HEK293 (cell line): ENCODE measurements at regions not wholly inside any gene's neighbourhood (a gene's known extent, or its start where the extent isn't known, plus 50 kb on each side); places are given as distances from the start of the nearest gene placed in this dataset.

ENCODE experiments used
- CTCF ChIA-PET: fragments of 350-600 bp; formaldehyde crosslinking; extraction: SDS; loops from one replicate; lab custom pipeline; 2021; ENCODE audit warnings: antibody characterized with exemption; lab: Yijun Ruan, JAX
- POLR2A ChIA-PET: fragments of 300-600 bp; formaldehyde crosslinking; extraction: SDS; loops from one replicate; lab custom pipeline; 2020; ENCODE audit warnings: antibody characterized with exemption, inconsistent platforms; lab: Yijun Ruan, JAX
- H3K27ac ChIP-seq: fragments of 200-500 bp; sonication (Bioruptor generic); 2 replicates; pipeline ENCODE4 v1.5.1; 2014; ENCODE audit warnings: low read depth, low read length, control low read depth, inconsistent platforms; ENCODE audit errors: extremely low read depth
- H3K36me3 ChIP-seq, 2 experiments: fragments of 200-500 bp in 1 of 2; sonication (Bioruptor generic) in 1 of 2; 1 replicate in 1 of 2; 2 replicates in 1 of 2; pipeline ENCODE4 v1.5.1; 2014 to 2017; ENCODE audit warnings: inconsistent platforms in 2 of 2, low read length in 2 of 2; ENCODE audit not compliant: control insufficient read depth in 2 of 2, insufficient read depth in 1 of 2
- H3K4me1 ChIP-seq: fragments of 200-500 bp; sonication (Bioruptor generic); 2 replicates; pipeline ENCODE4 v1.5.1; 2014; ENCODE audit warnings: mild to moderate bottlenecking, low read length, inconsistent platforms; ENCODE audit not compliant: control insufficient read depth, insufficient read depth
- H3K4me3 ChIP-seq: 2 replicates; pipeline ENCODE4 v1.5.1; 2011; ENCODE audit warnings: low read depth, mild to moderate bottlenecking, control low read depth, low read length, moderate library complexity
- H3K9me3 ChIP-seq: fragments of 200-500 bp; sonication (Bioruptor generic); 2 replicates; pipeline ENCODE4 v1.5.1; 2014; ENCODE audit warnings: low read depth, low read length, inconsistent platforms; ENCODE audit not compliant: control insufficient read depth, insufficient read depth
- BCL11B ChIP-seq: fragments of 450-650 bp; formaldehyde crosslinking; IDR thresholded peaks from 2 replicates; pipeline ENCODE4 v1.5.1; 2016; ENCODE audit warnings: low read depth, missing biosample characterization, missing genetic modification characterization
- GFI1B ChIP-seq: fragments of 450-650 bp; formaldehyde crosslinking; IDR thresholded peaks from 2 replicates; pipeline ENCODE4 v1.5.1; 2016; ENCODE audit warnings: missing biosample characterization, missing genetic modification characterization
- GLI4 ChIP-seq: fragments of 450-650 bp; formaldehyde crosslinking; IDR thresholded peaks from 2 replicates; pipeline ENCODE4 v1.5.1; 2016; ENCODE audit warnings: missing biosample characterization, missing genetic modification characterization
- KLF10 ChIP-seq: fragments of 450-650 bp; IDR thresholded peaks from 2 replicates; pipeline ENCODE4 v1.5.1; 2018; ENCODE audit warnings: missing biosample characterization, mild to moderate bottlenecking, missing genetic modification characterization
- SALL2 ChIP-seq: fragments of 450-650 bp; formaldehyde crosslinking; IDR thresholded peaks from 2 replicates; pipeline ENCODE4 v1.5.0; 2017; ENCODE audit warnings: missing biosample characterization, mild to moderate bottlenecking, missing genetic modification characterization, borderline replicate concordance
- YY1 ChIP-seq: fragments of 450-650 bp; formaldehyde crosslinking; IDR thresholded peaks from 2 replicates; pipeline ENCODE4 v1.5.1; 2018; ENCODE audit warnings: missing biosample characterization, missing genetic modification characterization
- ZBTB7A ChIP-seq: fragments of 450-650 bp; formaldehyde crosslinking; IDR thresholded peaks from 2 replicates; pipeline ENCODE4 v1.5.1; 2016; ENCODE audit warnings: low read depth, missing biosample characterization, missing genetic modification characterization
- ZBTB8A ChIP-seq: fragments of 450-650 bp; formaldehyde crosslinking; IDR thresholded peaks from 2 replicates; pipeline ENCODE4 v1.5.1; 2016; ENCODE audit warnings: missing biosample characterization, missing genetic modification characterization
- ZFP41 ChIP-seq: fragments of 450-650 bp; formaldehyde crosslinking; IDR thresholded peaks from 2 replicates; pipeline ENCODE4 v1.5.1; 2016; ENCODE audit warnings: missing biosample characterization, missing genetic modification characterization, borderline replicate concordance
- ZFP69B ChIP-seq: fragments of 450-650 bp; formaldehyde crosslinking; IDR thresholded peaks from 2 replicates; pipeline ENCODE4 v1.5.1; 2016; ENCODE audit warnings: missing biosample characterization, missing genetic modification characterization
- ZIC2 ChIP-seq: fragments of 450-650 bp; formaldehyde crosslinking; IDR thresholded peaks from 2 replicates; pipeline ENCODE4 v1.5.1; 2016; ENCODE audit warnings: missing biosample characterization, missing genetic modification characterization
- ZNF112 ChIP-seq: fragments of 450-650 bp; formaldehyde crosslinking; IDR thresholded peaks from 2 replicates; pipeline ENCODE4 v1.5.0; 2017; ENCODE audit warnings: missing biosample characterization, missing genetic modification characterization
- ZNF133 ChIP-seq: fragments of 450-650 bp; formaldehyde crosslinking; IDR thresholded peaks from 2 replicates; pipeline ENCODE4 v1.5.1; 2016; ENCODE audit warnings: missing biosample characterization, missing genetic modification characterization
- ZNF138 ChIP-seq: fragments of 450-650 bp; formaldehyde crosslinking; IDR thresholded peaks from 2 replicates; pipeline ENCODE4 v1.5.1; 2016; ENCODE audit warnings: missing biosample characterization, missing genetic modification characterization, borderline replicate concordance
- ZNF335 ChIP-seq: fragments of 450-650 bp; formaldehyde crosslinking; conservative IDR thresholded peaks from 2 replicates; pipeline ENCODE4 v1.5.1; 2016; ENCODE audit warnings: missing biosample characterization, missing genetic modification characterization
- ZNF423 ChIP-seq: fragments of 450-650 bp; formaldehyde crosslinking; IDR thresholded peaks from 2 replicates; pipeline ENCODE4 v1.5.1; 2016; ENCODE audit warnings: missing biosample characterization, missing genetic modification characterization
- ZNF501 ChIP-seq: fragments of 450-650 bp; formaldehyde crosslinking; IDR thresholded peaks from 2 replicates; pipeline ENCODE4 v1.5.1; 2016; ENCODE audit warnings: missing biosample characterization, missing genetic modification characterization
- ZNF530 ChIP-seq: fragments of 450-650 bp; formaldehyde crosslinking; IDR thresholded peaks from 2 replicates; pipeline ENCODE4 v1.5.1; 2016; ENCODE audit warnings: low read depth, missing biosample characterization, missing genetic modification characterization
- ZNF621 ChIP-seq: fragments of 450-650 bp; formaldehyde crosslinking; IDR thresholded peaks from 2 replicates; pipeline ENCODE4 v1.5.1; 2017; ENCODE audit warnings: missing biosample characterization, missing genetic modification characterization
- ZNF664 ChIP-seq: fragments of 450-650 bp; formaldehyde crosslinking; IDR thresholded peaks from 2 replicates; pipeline ENCODE4 v1.5.1; 2016; ENCODE audit warnings: missing biosample characterization, missing genetic modification characterization
- ZNF670 ChIP-seq: fragments of 450-650 bp; formaldehyde crosslinking; IDR thresholded peaks from 2 replicates; pipeline ENCODE4 v1.5.1; 2016; ENCODE audit warnings: missing biosample characterization, missing genetic modification characterization, low read depth
- ZSCAN16 ChIP-seq: fragments of 450-650 bp; formaldehyde crosslinking; IDR thresholded peaks from 2 replicates; pipeline ENCODE4 v1.5.1; 2016; ENCODE audit warnings: missing biosample characterization, missing genetic modification characterization
- ZSCAN23 ChIP-seq: fragments of 450-650 bp; formaldehyde crosslinking; IDR thresholded peaks from 2 replicates; pipeline ENCODE4 v1.5.1; 2016; ENCODE audit warnings: missing biosample characterization, missing genetic modification characterization
- TF ChIP-seq, protein P1 (sequence below): fragments of 450-650 bp; formaldehyde crosslinking; IDR thresholded peaks from 2 replicates; pipeline ENCODE4 v1.5.1; 2016; ENCODE audit warnings: missing biosample characterization, missing genetic modification characterization
- TF ChIP-seq, protein P2 (sequence below): fragments of 450-650 bp; formaldehyde crosslinking; IDR thresholded peaks from 2 replicates; pipeline ENCODE4 v1.5.1; 2016; ENCODE audit warnings: missing biosample characterization, missing genetic modification characterization, low read depth
- TF ChIP-seq, protein P3 (sequence below): fragments of 450-650 bp; formaldehyde crosslinking; IDR thresholded peaks from 2 replicates; pipeline ENCODE4 v1.5.1; 2016; ENCODE audit warnings: missing biosample characterization, missing genetic modification characterization
- TF ChIP-seq, protein P4 (sequence below): fragments of 450-650 bp; formaldehyde crosslinking; conservative IDR thresholded peaks from 2 replicates; pipeline ENCODE4 v1.5.1; 2016; ENCODE audit warnings: low read depth, missing biosample characterization, missing genetic modification characterization

DNA sequence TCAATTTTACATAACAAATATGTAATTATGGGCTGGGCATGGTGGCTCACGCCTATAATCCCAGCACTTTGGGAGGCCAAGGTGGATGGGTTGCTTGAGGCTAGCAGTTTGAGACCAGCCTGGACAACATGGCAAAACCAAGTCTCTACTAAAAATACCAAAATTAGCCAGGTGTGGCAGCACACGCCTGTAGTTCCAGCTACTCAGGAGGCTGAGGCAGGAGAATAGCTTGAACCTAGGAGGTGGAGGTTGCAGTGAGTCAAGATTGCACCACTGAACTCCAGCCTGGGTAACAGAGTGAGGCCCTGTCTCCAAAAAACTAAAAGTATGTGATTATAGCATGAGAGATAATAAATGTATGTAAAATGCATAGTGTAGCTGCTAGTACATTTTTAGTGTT is 229.0 kb downstream of the PPARGC1A start:
- no peaks in the 10 kb centered on the region for H3K36me3 ChIP-seq
- H3K4me3 ChIP-seq: no peak overlapping the region
- POLR2A ChIA-PET: no interaction called here
- no peak overlapping the region for H3K27ac ChIP-seq
- CTCF ChIA-PET: no interaction called here
- H3K9me3 ChIP-seq: no peaks in the 10 kb centered on the region
- no peaks in the 10 kb centered on the region for H3K4me1 ChIP-seq
- no peak for TF ChIP-seq ZNF670 (tag by site-specific recombination)
- no peak for TF ChIP-seq GLI4 (tag by site-specific recombination)
- TF ChIP-seq ZNF133 (tag by site-specific recombination): no peak
- TF ChIP-seq, protein P1, sequence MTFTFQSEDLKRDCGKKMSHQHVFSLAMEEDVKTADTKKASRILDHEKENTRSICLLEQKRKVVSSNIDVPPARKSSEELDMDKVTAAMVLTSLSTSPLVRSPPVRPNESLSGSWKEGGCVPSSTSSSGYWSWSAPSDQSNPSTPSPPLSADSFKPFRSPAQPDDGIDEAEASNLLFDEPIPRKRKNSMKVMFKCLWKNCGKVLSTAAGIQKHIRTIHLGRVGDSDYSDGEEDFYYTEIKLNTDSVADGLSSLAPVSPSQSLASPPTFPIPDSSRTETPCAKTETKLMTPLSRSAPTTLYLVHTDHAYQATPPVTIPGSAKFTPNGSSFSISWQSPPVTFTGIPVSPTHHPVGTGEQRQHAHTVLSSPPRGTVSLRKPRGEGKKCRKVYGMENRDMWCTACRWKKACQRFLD (tag by site-specific recombination): no peak
- TF ChIP-seq, protein P2, sequence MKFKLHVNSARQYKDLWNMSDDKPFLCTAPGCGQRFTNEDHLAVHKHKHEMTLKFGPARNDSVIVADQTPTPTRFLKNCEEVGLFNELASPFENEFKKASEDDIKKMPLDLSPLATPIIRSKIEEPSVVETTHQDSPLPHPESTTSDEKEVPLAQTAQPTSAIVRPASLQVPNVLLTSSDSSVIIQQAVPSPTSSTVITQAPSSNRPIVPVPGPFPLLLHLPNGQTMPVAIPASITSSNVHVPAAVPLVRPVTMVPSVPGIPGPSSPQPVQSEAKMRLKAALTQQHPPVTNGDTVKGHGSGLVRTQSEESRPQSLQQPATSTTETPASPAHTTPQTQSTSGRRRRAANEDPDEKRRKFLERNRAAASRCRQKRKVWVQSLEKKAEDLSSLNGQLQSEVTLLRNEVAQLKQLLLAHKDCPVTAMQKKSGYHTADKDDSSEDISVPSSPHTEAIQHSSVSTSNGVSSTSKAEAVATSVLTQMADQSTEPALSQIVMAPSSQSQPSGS (tag by site-specific recombination): no peak
- no peak for TF ChIP-seq BCL11B (tag by site-specific recombination)
- no peak for TF ChIP-seq ZNF530 (tag by site-specific recombination)
- TF ChIP-seq, protein P3, sequence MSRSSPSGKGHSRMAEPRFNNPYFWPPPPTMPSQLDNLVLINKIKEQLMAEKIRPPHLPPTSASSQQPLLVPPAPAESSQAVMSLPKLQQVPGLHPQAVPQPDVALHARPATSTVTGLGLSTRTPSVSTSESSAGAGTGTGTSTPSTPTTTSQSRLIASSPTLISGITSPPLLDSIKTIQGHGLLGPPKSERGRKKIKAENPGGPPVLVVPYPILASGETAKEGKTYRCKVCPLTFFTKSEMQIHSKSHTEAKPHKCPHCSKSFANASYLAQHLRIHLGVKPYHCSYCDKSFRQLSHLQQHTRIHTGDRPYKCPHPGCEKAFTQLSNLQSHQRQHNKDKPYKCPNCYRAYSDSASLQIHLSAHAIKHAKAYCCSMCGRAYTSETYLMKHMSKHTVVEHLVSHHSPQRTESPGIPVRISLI (tag by site-specific recombination): no peak
- TF ChIP-seq ZNF112 (tag by site-specific recombination): no peak

DNA sequence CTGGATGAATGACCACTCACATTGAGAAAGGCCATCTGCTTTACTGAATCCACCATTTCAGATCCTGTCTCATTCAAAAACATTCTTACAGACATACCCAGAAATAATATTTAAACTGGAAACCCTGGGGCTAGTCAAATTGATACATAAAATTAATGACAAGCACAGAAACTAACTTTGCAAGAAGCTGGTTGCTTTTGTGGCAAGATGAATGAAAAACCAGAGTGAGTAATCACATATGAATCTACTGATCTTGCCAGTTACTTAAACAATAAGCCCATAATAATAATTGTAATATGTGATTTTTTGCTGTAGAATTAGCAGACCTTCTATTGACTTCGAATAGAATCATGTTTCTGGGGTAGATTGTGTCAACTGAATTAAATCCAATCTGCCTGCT is 235.1 kb downstream of the PPARGC1A start:
- TF ChIP-seq ZNF335 (tag by site-specific recombination) (no peak), ZNF423 (tag by site-specific recombination) (no peak), ZSCAN23 (tag by site-specific recombination) (no peak), ZNF138 (tag by site-specific recombination) (no peak), ZSCAN16 (no peak), ZNF664 (no peak), ZIC2 (tag by site-specific recombination) (no peak), ZBTB8A (tag by site-specific recombination) (no peak), ZFP69B (tag by site-specific recombination) (no peak), ZNF501 (no peak), YY1 (tag by site-specific recombination) (no peak), KLF10 (tag by site-specific recombination) (no peak), ZNF621 (no peak), GFI1B (tag by site-specific recombination) (no peak), ZFP41 (no peak), SALL2 (tag by site-specific recombination) (no peak), ZBTB7A (tag by site-specific recombination) (no peak)
- TF ChIP-seq, protein P3 (tag by site-specific recombination): no peak
- TF ChIP-seq, protein P4, sequence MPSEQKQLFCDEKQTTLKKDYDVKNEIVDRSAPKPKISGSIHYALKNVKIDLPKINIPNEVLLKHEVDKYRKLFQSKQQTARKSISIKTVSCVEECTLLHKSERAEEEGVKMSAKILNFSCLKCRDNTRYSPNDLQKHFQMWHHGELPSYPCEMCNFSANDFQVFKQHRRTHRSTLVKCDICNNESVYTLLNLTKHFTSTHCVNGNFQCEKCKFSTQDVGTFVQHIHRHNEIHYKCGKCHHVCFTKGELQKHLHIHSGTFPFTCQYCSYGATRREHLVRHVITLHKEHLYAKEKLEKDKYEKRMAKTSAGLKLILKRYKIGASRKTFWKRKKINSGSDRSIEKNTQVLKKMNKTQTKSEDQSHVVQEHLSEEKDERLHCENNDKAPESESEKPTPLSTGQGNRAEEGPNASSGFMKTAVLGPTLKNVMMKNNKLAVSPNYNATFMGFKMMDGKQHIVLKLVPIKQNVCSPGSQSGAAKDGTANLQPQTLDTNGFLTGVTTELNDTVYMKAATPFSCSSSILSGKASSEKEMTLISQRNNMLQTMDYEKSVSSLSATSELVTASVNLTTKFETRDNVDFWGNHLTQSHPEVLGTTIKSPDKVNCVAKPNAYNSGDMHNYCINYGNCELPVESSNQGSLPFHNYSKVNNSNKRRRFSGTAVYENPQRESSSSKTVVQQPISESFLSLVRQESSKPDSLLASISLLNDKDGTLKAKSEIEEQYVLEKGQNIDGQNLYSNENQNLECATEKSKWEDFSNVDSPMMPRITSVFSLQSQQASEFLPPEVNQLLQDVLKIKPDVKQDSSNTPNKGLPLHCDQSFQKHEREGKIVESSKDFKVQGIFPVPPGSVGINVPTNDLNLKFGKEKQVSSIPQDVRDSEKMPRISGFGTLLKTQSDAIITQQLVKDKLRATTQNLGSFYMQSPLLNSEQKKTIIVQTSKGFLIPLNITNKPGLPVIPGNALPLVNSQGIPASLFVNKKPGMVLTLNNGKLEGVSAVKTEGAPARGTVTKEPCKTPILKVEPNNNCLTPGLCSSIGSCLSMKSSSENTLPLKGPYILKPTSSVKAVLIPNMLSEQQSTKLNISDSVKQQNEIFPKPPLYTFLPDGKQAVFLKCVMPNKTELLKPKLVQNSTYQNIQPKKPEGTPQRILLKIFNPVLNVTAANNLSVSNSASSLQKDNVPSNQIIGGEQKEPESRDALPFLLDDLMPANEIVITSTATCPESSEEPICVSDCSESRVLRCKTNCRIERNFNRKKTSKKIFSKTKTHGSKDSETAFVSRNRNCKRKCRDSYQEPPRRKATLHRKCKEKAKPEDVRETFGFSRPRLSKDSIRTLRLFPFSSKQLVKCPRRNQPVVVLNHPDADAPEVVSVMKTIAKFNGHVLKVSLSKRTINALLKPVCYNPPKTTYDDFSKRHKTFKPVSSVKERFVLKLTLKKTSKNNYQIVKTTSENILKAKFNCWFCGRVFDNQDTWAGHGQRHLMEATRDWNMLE (tag by site-specific recombination): no peak
- CTCF ChIA-PET: interaction anchor here (0.7 kb wide), 1 partner anchor 26 kb away, joined by 3 read pairs; no protein-coding TSS in a partner anchor

More for the DNA sequence above, 235.1 kb downstream of the PPARGC1A start:
- POLR2A ChIA-PET: no interaction called here
- H3K4me3 ChIP-seq: no peak overlapping the region
- no peaks in the 10 kb centered on the region for H3K36me3 ChIP-seq
- H3K9me3 ChIP-seq: no peaks in the 10 kb centered on the region
- no peak overlapping the region for H3K27ac ChIP-seq
- no peaks in the 10 kb centered on the region for H3K4me1 ChIP-seq
